CD4-positive, alpha-beta T cell (primary cell): ENCODE measurements at regions not wholly inside any gene's neighbourhood (a gene's known extent, or its start where the extent isn't known, plus 50 kb on each side); places are given as distances from the start of the nearest gene placed in this dataset.

Source experiments
- ATAC-seq: fragments of 200-7000 bp; cut with Tn5 transposase; one replicate; pipeline ENCODE4 v1.10.0; 2022; ENCODE audit warnings: mild to moderate bottlenecking; ENCODE audit not compliant: poor library complexity
- CTCF ChIA-PET: fragments of 350-600 bp; sonication (Branson Sonifier 250); formaldehyde crosslinking; loops from one replicate; lab custom pipeline; 2021; ENCODE audit warnings: antibody characterized with exemption, inconsistent platforms; lab: Charles Lee
- POLR2A ChIA-PET: fragments of 350-600 bp; sonication (Branson Sonifier 250); formaldehyde crosslinking; loops from one replicate; lab custom pipeline; 2021; ENCODE audit warnings: antibody characterized with exemption, inconsistent platforms; lab: Charles Lee
- DNase-seq, 14 experiments: peaks; one replicate each; pipeline ENCODE4 v3.0.0-alpha.2; 2013 to 2020; ENCODE audit warnings: mixed read lengths in 2 of 14
- H3K27ac ChIP-seq, 2 donors: one replicate each; pipeline versions ENCODE4 v1.5.1 to v1.7.0; 2013; ENCODE audit warnings: low read length in 2 of 2, low read depth in 1 of 2, mild to moderate bottlenecking in 1 of 2
- H3K27me3 ChIP-seq, 2 experiments: 1 replicate in 1 of 2; 2 replicates in 1 of 2; pipeline versions ENCODE4 v1.6.1 to v1.7.0; 2013; ENCODE audit warnings: low read length in 2 of 2, control low read depth in 1 of 2, mild to moderate bottlenecking in 1 of 2, moderate library complexity in 1 of 2; ENCODE audit not compliant: insufficient read depth in 2 of 2, control insufficient read depth in 1 of 2
- H3K36me3 ChIP-seq: one replicate; pipeline ENCODE4 v1.6.1; 2013; ENCODE audit warnings: low read length, control low read depth; ENCODE audit not compliant: insufficient read depth
- H3K4me1 ChIP-seq: one replicate; pipeline ENCODE4 v1.6.1; 2013; ENCODE audit warnings: low read length, control low read depth; ENCODE audit not compliant: insufficient read depth
- H3K4me3 ChIP-seq: one replicate; pipeline ENCODE4 v1.5.1; 2013; ENCODE audit warnings: mild to moderate bottlenecking, low read length, moderate library complexity
- H3K9me3 ChIP-seq, 2 experiments: 1 replicate in 1 of 2; 2 replicates in 1 of 2; pipeline versions ENCODE4 v1.6.1 to v1.7.0; 2013; ENCODE audit warnings: low read length in 2 of 2, mild to moderate bottlenecking in 2 of 2, control low read depth in 1 of 2, moderate library complexity in 1 of 2; ENCODE audit not compliant: control insufficient read depth in 1 of 2, insufficient read depth in 1 of 2
- H3K27ac Mint-ChIP-seq: one replicate; pipeline ENCODE4 v1.8.0; 2020; ENCODE audit warnings: mixed read lengths
- H3K27me3 Mint-ChIP-seq: one replicate; pipeline ENCODE4 v1.8.0; 2021; ENCODE audit warnings: mixed read lengths
- H3K36me3 Mint-ChIP-seq: one replicate; pipeline ENCODE4 v1.8.0; 2021; ENCODE audit warnings: low read depth, mixed read lengths
- H3K4me1 Mint-ChIP-seq: one replicate; pipeline ENCODE4 v1.8.0; 2021; ENCODE audit warnings: low read depth, mixed read lengths
- H3K4me3 Mint-ChIP-seq: one replicate; pipeline ENCODE4 v1.8.0; 2020; ENCODE audit warnings: mild to moderate bottlenecking, mixed read lengths
- H3K9me3 Mint-ChIP-seq: one replicate; pipeline ENCODE4 v1.8.0; 2020; ENCODE audit warnings: mixed read lengths
- CTCF ChIP-seq: fragments of 200-600 bp; IDR thresholded peaks from one replicate; pipeline ENCODE4 v1.8.0; 2022; ENCODE audit warnings: antibody characterized with exemption, mild to moderate bottlenecking
- intact Hi-C, 2 experiments: fragments of 100-400 bp; cut with DNase I in 1 of 2; cut with micrococcal nuclease in 1 of 2; formaldehyde crosslinking; loops; one replicate each; pipeline versions ENCODE4 v1.15.1 to v1.9.0; 2023 to 2025; cut with DNase I, micrococcal nuclease

DNA sequence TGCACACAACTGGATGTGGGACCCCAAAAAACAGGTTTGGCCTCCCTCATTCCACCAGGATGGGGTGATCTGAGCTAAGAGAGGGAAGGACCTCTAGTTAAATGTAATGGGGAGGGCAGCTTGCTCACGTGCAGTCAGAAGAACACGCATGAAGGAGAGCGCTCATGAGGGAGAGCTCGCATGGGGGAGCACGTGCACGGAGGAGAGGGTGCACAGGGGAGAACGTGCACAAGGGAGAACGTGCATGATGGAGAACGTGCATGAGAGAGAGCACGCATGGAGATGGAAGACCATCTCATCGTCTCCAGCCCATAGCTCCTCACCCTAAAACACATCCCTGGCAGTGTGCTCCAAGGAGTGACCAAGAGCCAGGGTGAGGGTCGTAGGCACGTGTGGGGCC, 141.2 kb downstream of the RBFOX3 start:
- no peak overlapping the region for H3K4me3 ChIP-seq
- ChIA-PET POLR2A (no interaction called here), CTCF (no interaction called here)
- ATAC-seq (no peak), DNase-seq (no peak)
- no peak overlapping the region for H3K27ac ChIP-seq
- H3K36me3 ChIP-seq: no peaks in the 10 kb centered on the region
- no peaks in the 10 kb centered on the region for H3K9me3 Mint-ChIP-seq
- no peak for TF ChIP-seq CTCF
- no peaks in the 10 kb centered on the region for H3K4me1 Mint-ChIP-seq
- no peaks in the 10 kb centered on the region for H3K4me1 ChIP-seq
- peaks cover 0 to 6% of the 10 kb centered on the region in 2 experiments for H3K9me3 ChIP-seq
- peaks cover 12% of the 10 kb centered on the region for H3K27me3 Mint-ChIP-seq
- H3K36me3 Mint-ChIP-seq: no peaks in the 10 kb centered on the region
- peaks cover 1 to 8% of the 10 kb centered on the region in 2 experiments for H3K27me3 ChIP-seq
- H3K4me3 Mint-ChIP-seq: no peak overlapping the region
- intact Hi-C loops: no loop called here
- H3K27ac Mint-ChIP-seq: no peak overlapping the region

DNA sequence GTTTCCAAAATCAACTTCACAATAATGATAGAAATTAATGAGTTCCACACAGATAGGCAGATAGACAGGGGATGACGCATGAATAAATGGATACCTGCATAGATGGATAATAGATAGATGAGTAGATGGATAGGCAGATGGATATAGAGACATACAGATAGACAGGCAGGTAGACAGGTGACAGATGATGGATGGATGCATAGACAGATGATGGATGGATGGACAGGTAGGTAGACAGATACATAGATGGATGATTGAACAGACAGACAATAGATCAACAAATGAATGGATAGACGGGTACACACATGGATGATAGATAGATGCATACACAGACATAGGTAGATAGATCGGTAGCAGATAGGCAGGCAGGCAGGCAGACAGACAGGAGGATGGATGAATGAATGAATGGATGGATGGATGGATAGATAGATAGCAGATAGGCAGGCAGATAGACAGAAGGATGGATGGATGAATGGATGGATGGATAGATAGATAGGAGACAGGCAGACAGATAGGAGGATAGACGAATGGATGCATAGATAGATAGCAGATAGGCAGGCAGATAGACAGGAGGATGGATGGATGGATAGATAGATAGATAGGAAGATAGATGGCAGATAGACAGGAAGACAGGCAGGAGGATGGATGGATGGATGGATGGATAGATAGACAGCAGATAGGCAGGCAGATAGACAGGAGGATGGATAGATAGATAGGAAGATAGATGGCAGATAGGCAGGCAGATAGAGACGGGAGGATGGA, 142.5 kb downstream of the RBFOX3 start:
- H3K4me1 ChIP-seq: no peaks in the 10 kb centered on the region
- Mint-ChIP-seq H3K36me3 (no peaks in the 10 kb centered on the region), H3K27ac (no peak overlapping the region), H3K4me1 (no peaks in the 10 kb centered on the region), H3K9me3 (no peaks in the 10 kb centered on the region), H3K27me3 (peaks cover 9% of the 10 kb centered on the region), H3K4me3 (no peak overlapping the region)
- intact Hi-C loops: no loop called here
- H3K9me3 ChIP-seq: peaks cover 0 to 12% of the 10 kb centered on the region in 2 experiments
- H3K36me3 ChIP-seq: no peaks in the 10 kb centered on the region
- ChIA-PET CTCF (no interaction called here), POLR2A (no interaction called here)
- no peak for DNase-seq
- no peak overlapping the region for H3K27ac ChIP-seq
- peaks cover 0 to 9% of the 10 kb centered on the region in 2 experiments for H3K27me3 ChIP-seq
- H3K4me3 ChIP-seq: no peak overlapping the region
- no peak for ATAC-seq
- TF ChIP-seq CTCF: no peak

DNA sequence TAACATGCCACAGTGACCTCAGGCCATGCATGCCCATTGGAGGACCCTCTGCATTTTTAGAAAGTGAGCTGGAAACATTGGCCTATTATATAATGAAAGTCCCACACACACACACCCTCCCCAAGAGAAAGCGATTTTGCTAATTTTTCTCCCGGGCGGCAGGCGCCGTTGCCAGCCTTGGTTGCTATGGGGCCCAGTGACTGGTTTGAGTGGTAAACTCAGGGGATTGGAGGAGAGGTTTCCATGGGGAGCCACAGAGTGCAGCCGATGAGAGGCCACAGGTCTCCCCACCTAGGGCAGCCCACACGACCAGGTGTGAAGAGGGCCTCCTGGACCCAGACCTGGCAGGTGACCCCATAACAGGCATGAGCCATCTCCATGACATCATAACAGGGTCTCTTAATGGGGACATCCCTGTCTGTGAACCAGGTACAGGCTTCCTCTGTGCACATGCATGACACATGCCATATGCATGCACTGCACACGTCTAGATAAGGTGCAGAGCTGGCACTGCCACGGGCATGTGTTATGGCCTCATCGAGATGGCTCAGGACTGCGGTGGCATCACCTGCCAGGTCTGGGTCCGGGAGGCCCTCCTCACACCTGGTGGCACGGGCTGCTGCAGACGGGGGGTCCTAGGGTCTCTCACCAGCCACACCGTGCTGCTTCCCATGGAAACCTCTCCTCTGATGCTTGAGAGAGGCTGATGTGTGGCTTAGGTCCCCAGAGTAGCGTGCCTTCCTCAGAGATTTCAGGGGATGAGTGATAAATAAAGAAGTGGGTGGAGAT, 144.1 kb downstream of the RBFOX3 start:
- Mint-ChIP-seq H3K27me3 (peaks cover 9% of the 10 kb centered on the region), H3K27ac (no peak overlapping the region), H3K4me1 (no peaks in the 10 kb centered on the region), H3K9me3 (no peaks in the 10 kb centered on the region), H3K4me3 (no peak overlapping the region), H3K36me3 (no peaks in the 10 kb centered on the region)
- no peak overlapping the region for H3K4me3 ChIP-seq
- intact Hi-C loops: no loop called here
- ATAC-seq: no peak
- peaks cover 0 to 15% of the 10 kb centered on the region in 2 experiments for H3K9me3 ChIP-seq
- CTCF ChIA-PET: no interaction called here
- H3K27ac ChIP-seq: no peak overlapping the region
- POLR2A ChIA-PET: no interaction called here
- no peaks in the 10 kb centered on the region for H3K4me1 ChIP-seq
- DNase-seq: no peak
- H3K36me3 ChIP-seq: no peaks in the 10 kb centered on the region
- H3K27me3 ChIP-seq: peaks cover 0 to 9% of the 10 kb centered on the region in 2 experiments
- TF ChIP-seq CTCF: no peak
